A673 (cell line): ENCODE measurements at regions not wholly inside any gene's neighbourhood (a gene's known extent, or its start where the extent isn't known, plus 50 kb on each side); places are given as distances from the start of the nearest gene placed in this dataset.

ENCODE experiments used
- CTCF ChIP-seq: fragments of 300-800, 200-600 bp; sonication (generic); conservative IDR thresholded peaks from 2 replicates; pipeline ENCODE4 v1.5.1; 2017; ENCODE audit warnings: low read depth, mild to moderate bottlenecking, antibody characterized with exemption, low read length, moderate library complexity, mixed read lengths
- EZH2 ChIP-seq: fragments of 200-600 bp; sonication (generic); IDR thresholded peaks from 2 replicates; pipeline ENCODE4 v1.6.1; 2017; ENCODE audit warnings: borderline replicate concordance, low read depth, mild to moderate bottlenecking, mixed read lengths, antibody characterized with exemption, low read length; ENCODE audit not compliant: poor library complexity, severe bottlenecking

GRCh38 chr14:71454513-71455332 lies 477.5 kb upstream of the RGS6 start:
- no peak for TF ChIP-seq EZH2
- TF ChIP-seq CTCF: no peak
